Testis (tissue), 2 donors: ENCODE measurements at regions not wholly inside any gene's neighbourhood (a gene's known extent, or its start where the extent isn't known, plus 50 kb on each side); places are given as distances from the start of the nearest gene placed in this dataset.

Source experiments
- POLR2A ChIP-seq: fragments of 450-650 bp; IDR thresholded peaks from one replicate; pipeline ENCODE4 v1.6.1; 2017; ENCODE audit warnings: antibody characterized with exemption, mild to moderate bottlenecking, moderate library complexity
- TF ChIP-seq, protein P1 (sequence below), 3 experiments: fragments of 450-650 bp in 2 of 3; fragments of 200-600 bp in 1 of 3; sonication (generic) in 1 of 3; IDR thresholded peaks; one replicate each; pipeline ENCODE4 v1.5.1; 2016 to 2019; ENCODE audit warnings: antibody characterized with exemption in 3 of 3, mild to moderate bottlenecking in 2 of 3, moderate library complexity in 1 of 3

DNA sequence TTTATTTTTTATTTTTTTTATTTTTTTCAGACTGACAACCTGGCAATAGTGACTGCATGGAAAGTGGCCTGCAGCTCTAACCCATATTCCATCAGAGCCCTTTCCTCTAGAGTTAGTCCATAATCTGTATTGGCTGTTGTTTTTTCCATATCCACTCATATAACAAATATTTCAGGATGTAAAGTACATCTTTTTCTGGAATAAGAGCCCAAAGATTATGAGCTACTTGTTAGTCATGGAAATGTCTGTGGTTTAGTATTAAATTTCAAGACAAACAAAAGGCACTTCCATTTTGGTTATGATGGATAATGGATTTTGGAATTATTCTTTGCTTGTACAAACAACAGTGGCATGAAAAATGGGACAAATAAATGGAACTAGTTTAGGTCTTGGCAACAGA, 296.0 kb upstream of the HS3ST1 start:
- TF ChIP-seq, protein P1, sequence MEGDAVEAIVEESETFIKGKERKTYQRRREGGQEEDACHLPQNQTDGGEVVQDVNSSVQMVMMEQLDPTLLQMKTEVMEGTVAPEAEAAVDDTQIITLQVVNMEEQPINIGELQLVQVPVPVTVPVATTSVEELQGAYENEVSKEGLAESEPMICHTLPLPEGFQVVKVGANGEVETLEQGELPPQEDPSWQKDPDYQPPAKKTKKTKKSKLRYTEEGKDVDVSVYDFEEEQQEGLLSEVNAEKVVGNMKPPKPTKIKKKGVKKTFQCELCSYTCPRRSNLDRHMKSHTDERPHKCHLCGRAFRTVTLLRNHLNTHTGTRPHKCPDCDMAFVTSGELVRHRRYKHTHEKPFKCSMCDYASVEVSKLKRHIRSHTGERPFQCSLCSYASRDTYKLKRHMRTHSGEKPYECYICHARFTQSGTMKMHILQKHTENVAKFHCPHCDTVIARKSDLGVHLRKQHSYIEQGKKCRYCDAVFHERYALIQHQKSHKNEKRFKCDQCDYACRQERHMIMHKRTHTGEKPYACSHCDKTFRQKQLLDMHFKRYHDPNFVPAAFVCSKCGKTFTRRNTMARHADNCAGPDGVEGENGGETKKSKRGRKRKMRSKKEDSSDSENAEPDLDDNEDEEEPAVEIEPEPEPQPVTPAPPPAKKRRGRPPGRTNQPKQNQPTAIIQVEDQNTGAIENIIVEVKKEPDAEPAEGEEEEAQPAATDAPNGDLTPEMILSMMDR (IDR thresholded peaks at IDR 0.05) = no peak
- TF ChIP-seq POLR2A = no peak
